ENCODE measurements at regions not wholly inside any gene's neighbourhood (a gene's known extent, or its start where the extent isn't known, plus 50 kb on each side); places are given as distances from the start of the nearest gene placed in this dataset.

GRCh38 chr1:232474826-232475225 is 155.1 kb downstream of the SIPA1L2 start:
- ATAC-seq = no peak

GRCh38 chr1:232473900-232474299 is 156.0 kb downstream of the SIPA1L2 start:
- ATAC-seq = no peak

- ATAC-seq = no peak
Measured at GRCh38 chr1:232473324-232473723, 156.6 kb downstream of the SIPA1L2 start.

- ATAC-seq = no peak
Measured at GRCh38 chr1:232472485-232473041, 157.4 kb downstream of the SIPA1L2 start.

GRCh38 chr1:232471250-232471649 is 158.7 kb downstream of the SIPA1L2 start:
- ATAC-seq = no peak

- no peak for ATAC-seq
Measured at GRCh38 chr1:232470711-232471110, 159.2 kb downstream of the SIPA1L2 start.

GRCh38 chr1:232468249-232468648 is 161.7 kb downstream of the SIPA1L2 start:
- no peak for ATAC-seq

GRCh38 chr1:232467073-232467760 is 162.7 kb downstream of the SIPA1L2 start:
- no peak for ATAC-seq

- ATAC-seq = no peak
Measured at GRCh38 chr1:232464325-232464724, 165.6 kb downstream of the SIPA1L2 start.

GRCh38 chr1:232463225-232463624 is 166.7 kb downstream of the SIPA1L2 start:
- no peak for ATAC-seq

- no peak for ATAC-seq
Measured at GRCh38 chr1:232462213-232462612, 167.7 kb downstream of the SIPA1L2 start.

- no peak for ATAC-seq
Measured at GRCh38 chr1:232459826-232460225, 170.1 kb downstream of the SIPA1L2 start.

GRCh38 chr1:232459087-232459486 is 170.8 kb downstream of the SIPA1L2 start:
- no peak for ATAC-seq

GRCh38 chr1:232457595-232457994 is 172.3 kb downstream of the SIPA1L2 start:
- peak; percentile 73 to 83 for ATAC-seq

GRCh38 chr1:232456714-232457113 is 173.2 kb downstream of the SIPA1L2 start:
- ATAC-seq = no peak

GRCh38 chr1:232454227-232454886 is 175.6 kb downstream of the SIPA1L2 start:
- no peak for ATAC-seq

GRCh38 chr1:232452736-232453440 is 177.0 kb downstream of the SIPA1L2 start:
- no peak for ATAC-seq

- no peak for ATAC-seq
Measured at GRCh38 chr1:232452117-232452516, 177.8 kb downstream of the SIPA1L2 start.

GRCh38 chr1:232451506-232451905 is 178.4 kb downstream of the SIPA1L2 start:
- ATAC-seq = no peak

- no peak for ATAC-seq
Measured at GRCh38 chr1:232450615-232451014, 179.3 kb downstream of the SIPA1L2 start.

- no peak for ATAC-seq
Measured at GRCh38 chr1:232447125-232447524, 182.8 kb downstream of the SIPA1L2 start.

- ATAC-seq = no peak
Measured at GRCh38 chr1:232445361-232446106, 184.4 kb downstream of the SIPA1L2 start.

GRCh38 chr1:232443372-232443771 is 186.6 kb downstream of the SIPA1L2 start:
- no peak for ATAC-seq

Data from activated CD4-positive, CD25-positive, alpha-beta regulatory T cell treated with anti-CD3 and anti-CD28 coated beads, Interleukin-2, amount 50 U/mL, for 24 hours (primary cell).